ENCODE measurements at regions not wholly inside any gene's neighbourhood (a gene's known extent, or its start where the extent isn't known, plus 50 kb on each side); places are given as distances from the start of the nearest gene placed in this dataset.

GRCh38 chr10:52450762-52451291 lies 136.7 kb downstream of the DKK1 start:
- TF ChIP-seq CTCF (IDR thresholded peaks at IDR 0.05) (no peak), POLR2A (IDR thresholded peaks at IDR 0.05) (no peak), POLR2AphosphoS5 (IDR thresholded peaks at IDR 0.05; ENCODE audit: insufficient read depth in 1 of 2, low read depth in 1 of 2) (no peak)

Data from vagina (tissue), 2 donors.